ENCODE measurements at regions not wholly inside any gene's neighbourhood (a gene's known extent, or its start where the extent isn't known, plus 50 kb on each side); places are given as distances from the start of the nearest gene placed in this dataset.

- DNase-seq (ENCODE audit: low read depth in 2 of 2): no peak
Observed at GRCh38 chr1:59057796-59058195, 239.1 kb upstream of the FGGY start.

GRCh38 chr1:59058665-59059439 is 238.0 kb upstream of the FGGY start:
- DNase-seq (ENCODE audit: low read depth in 2 of 2): no peak

GRCh38 chr1:59061876-59062275 is 235.0 kb upstream of the FGGY start:
- DNase-seq (ENCODE audit: low read depth in 2 of 2): no peak

- DNase-seq (ENCODE audit: low read depth in 2 of 2): no peak
Observed at GRCh38 chr1:59062743-59063142, 234.2 kb upstream of the FGGY start.

GRCh38 chr1:59063501-59063900 is 233.4 kb upstream of the FGGY start:
- DNase-seq (ENCODE audit: low read depth in 2 of 2): no peak

GRCh38 chr1:59064592-59064991 is 232.3 kb upstream of the FGGY start:
- no peak for DNase-seq (ENCODE audit: low read depth in 2 of 2)

GRCh38 chr1:59066236-59066635 is 230.7 kb upstream of the FGGY start:
- no peak for DNase-seq (ENCODE audit: low read depth in 2 of 2)

- DNase-seq (ENCODE audit: low read depth in 2 of 2): no peak
Observed at GRCh38 chr1:59070610-59071009, 226.3 kb upstream of the FGGY start.

GRCh38 chr1:59071289-59071688 is 225.6 kb upstream of the FGGY start:
- DNase-seq (ENCODE audit: low read depth in 2 of 2): no peak

GRCh38 chr1:59071876-59072582 is 224.9 kb upstream of the FGGY start:
- no peak for DNase-seq (ENCODE audit: low read depth in 2 of 2)

GRCh38 chr1:59072583-59072947 is 224.3 kb upstream of the FGGY start:
- DNase-seq (ENCODE audit: low read depth in 2 of 2): no peak

GRCh38 chr1:59074598-59074997 is 222.3 kb upstream of the FGGY start:
- no peak for DNase-seq (ENCODE audit: low read depth in 2 of 2)

- no peak for DNase-seq (ENCODE audit: low read depth in 2 of 2)
Observed at GRCh38 chr1:59075021-59075420, 221.9 kb upstream of the FGGY start.

- no peak for DNase-seq (ENCODE audit: low read depth in 2 of 2)
Observed at GRCh38 chr1:59076612-59077011, 220.3 kb upstream of the FGGY start.

- no peak for DNase-seq (ENCODE audit: low read depth in 2 of 2)
Observed at GRCh38 chr1:59077466-59078069, 219.3 kb upstream of the FGGY start.

GRCh38 chr1:59078070-59078800 is 218.7 kb upstream of the FGGY start:
- DNase-seq (ENCODE audit: low read depth in 2 of 2): no peak

- no peak for DNase-seq (ENCODE audit: low read depth in 2 of 2)
Observed at GRCh38 chr1:59078866-59079265, 218.0 kb upstream of the FGGY start.

GRCh38 chr1:59079434-59080140 is 217.3 kb upstream of the FGGY start:
- DNase-seq (ENCODE audit: low read depth in 2 of 2): no peak

- no peak for DNase-seq (ENCODE audit: low read depth in 2 of 2)
Observed at GRCh38 chr1:59081181-59081580, 215.7 kb upstream of the FGGY start.

- no peak for DNase-seq (ENCODE audit: low read depth in 2 of 2)
Observed at GRCh38 chr1:59081795-59082194, 215.1 kb upstream of the FGGY start.

- no peak for DNase-seq (ENCODE audit: low read depth in 2 of 2)
Observed at GRCh38 chr1:59083946-59084865, 212.7 kb upstream of the FGGY start.
